ENCODE measurements at regions not wholly inside any gene's neighbourhood (a gene's known extent, or its start where the extent isn't known, plus 50 kb on each side); places are given as distances from the start of the nearest gene placed in this dataset.
"Not testable (repeated sequence)": the region's sequence is repeated elsewhere in the genome, so short reads cannot be mapped to it uniquely, and the experiment has no call there.

DNA sequence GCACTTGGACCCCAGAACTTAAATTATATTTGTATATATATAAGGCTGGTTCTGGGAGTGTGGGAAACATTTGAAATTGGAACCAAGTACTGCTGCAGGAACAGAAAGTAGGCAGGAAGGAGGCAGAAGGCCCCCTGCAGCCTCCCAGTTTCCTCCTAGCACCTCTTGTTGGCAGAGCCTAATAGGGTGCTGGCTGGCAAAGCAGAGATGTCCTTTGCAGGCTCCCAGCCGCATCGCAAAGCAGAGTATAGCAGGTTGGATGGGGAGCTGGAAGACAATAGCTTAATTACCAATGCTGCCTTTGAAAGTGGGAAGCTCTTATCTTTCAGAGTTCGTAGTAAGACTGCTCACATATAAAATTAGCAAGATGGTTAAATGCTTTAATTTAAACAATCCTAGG is 370.8 kb upstream of the C11orf87 start:
- Histone ChIP-seq H3K27ac (ENCODE audit: low read depth, low read length) (no peak overlapping the region), H3K27me3 (ENCODE audit: control insufficient read depth, insufficient read depth, low read length) (no peaks in the 10 kb centered on the region), H3K9me3 (ENCODE audit: control insufficient read depth, insufficient read depth, low read length) (no peaks in the 10 kb centered on the region), H3K4me3 (ENCODE audit: low read depth, low read length) (no peak overlapping the region)
- CTCF ChIA-PET = no interaction called here
- no peak for DNase-seq (ENCODE audit: low read depth, low spot score)
- no peak for TF ChIP-seq CTCF (IDR thresholded peaks at IDR 0.05; ENCODE audit: low read depth, low read length)
- POLR2A ChIA-PET = no interaction called here

DNA sequence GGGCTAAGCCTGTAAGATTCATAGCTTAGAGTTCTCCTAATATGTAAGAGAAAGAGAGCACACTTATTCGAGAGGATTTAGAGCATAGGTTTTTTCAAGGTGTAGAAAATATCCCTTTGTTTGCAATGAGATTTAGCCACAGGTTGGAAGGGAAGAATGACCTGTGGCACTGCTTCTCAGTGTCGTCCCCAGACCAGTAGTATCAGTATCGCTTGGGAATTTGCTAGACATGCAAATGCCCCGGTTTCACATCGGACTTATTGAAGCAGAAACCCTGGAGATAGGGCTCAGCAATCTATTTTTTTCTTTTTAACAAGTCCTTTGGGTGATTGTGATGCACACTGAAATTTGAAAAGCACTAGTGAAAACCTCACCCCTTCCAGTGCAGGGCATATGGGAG is 362.6 kb upstream of the C11orf87 start:
- CTCF ChIA-PET = no interaction called here
- no peak for DNase-seq (ENCODE audit: low read depth, low spot score)
- POLR2A ChIA-PET = no interaction called here
- Histone ChIP-seq H3K4me3 (ENCODE audit: low read depth, low read length) (no peak overlapping the region), H3K27me3 (ENCODE audit: control insufficient read depth, insufficient read depth, low read length) (no peaks in the 10 kb centered on the region), H3K9me3 (ENCODE audit: control insufficient read depth, insufficient read depth, low read length) (no peaks in the 10 kb centered on the region), H3K27ac (ENCODE audit: low read depth, low read length) (no peak overlapping the region)
- no peak for TF ChIP-seq CTCF (IDR thresholded peaks at IDR 0.05; ENCODE audit: low read depth, low read length)

- no peak for DNase-seq (ENCODE audit: low read depth, low spot score)
- ChIA-PET POLR2A (no interaction called here), CTCF (no interaction called here)
- TF ChIP-seq CTCF (IDR thresholded peaks at IDR 0.05; ENCODE audit: low read depth, low read length) = no peak
- no peak overlapping the region for H3K4me3 ChIP-seq (ENCODE audit: low read depth, low read length)
- H3K9me3 ChIP-seq (ENCODE audit: control insufficient read depth, insufficient read depth, low read length) = no peaks in the 10 kb centered on the region
- H3K27ac ChIP-seq (ENCODE audit: low read depth, low read length) = no peak overlapping the region
- no peaks in the 10 kb centered on the region for H3K27me3 ChIP-seq (ENCODE audit: control insufficient read depth, insufficient read depth, low read length)
Measured at GRCh38 chr11:109061394-109061793, 360.6 kb upstream of the C11orf87 start.

GRCh38 chr11:109062445-109062844 is 359.5 kb upstream of the C11orf87 start:
- POLR2A ChIA-PET = no interaction called here

DNA sequence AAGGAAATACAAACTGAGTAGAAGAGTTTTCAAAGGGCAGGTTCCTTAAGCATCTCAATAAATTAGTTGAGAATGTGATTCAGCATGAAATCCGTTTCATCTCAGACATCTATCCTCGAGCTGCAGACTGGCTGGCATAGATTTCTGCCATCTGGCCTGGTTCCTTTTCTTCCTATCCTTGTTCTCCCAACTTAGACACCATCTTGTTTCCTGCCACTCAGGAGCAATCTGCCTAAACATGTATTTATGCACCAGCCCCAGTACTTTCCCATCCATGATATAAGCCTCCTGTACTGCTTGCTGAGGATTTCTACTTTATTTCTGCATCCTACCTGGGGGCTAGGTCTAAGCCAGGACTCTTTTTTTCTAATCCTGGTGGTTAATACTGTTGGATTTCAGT is 359.1 kb upstream of the C11orf87 start:
- H3K27ac ChIP-seq (ENCODE audit: low read depth, low read length) = no peak overlapping the region
- H3K27me3 ChIP-seq (ENCODE audit: control insufficient read depth, insufficient read depth, low read length) = no peaks in the 10 kb centered on the region
- ChIA-PET CTCF (no interaction called here), POLR2A (no interaction called here)
- H3K9me3 ChIP-seq (ENCODE audit: control insufficient read depth, insufficient read depth, low read length) = no peaks in the 10 kb centered on the region
- TF ChIP-seq CTCF (IDR thresholded peaks at IDR 0.05; ENCODE audit: low read depth, low read length) = no peak
- DNase-seq (ENCODE audit: low read depth, low spot score) = no peak
- H3K4me3 ChIP-seq (ENCODE audit: low read depth, low read length) = no peak overlapping the region

More at GRCh38 chr11:109062445-109062844, 359.5 kb upstream of the C11orf87 start:
- H3K9me3 ChIP-seq (ENCODE audit: control insufficient read depth, insufficient read depth, low read length) = no peaks in the 10 kb centered on the region
- no peak for DNase-seq (ENCODE audit: low read depth, low spot score)
- no peak for TF ChIP-seq CTCF (IDR thresholded peaks at IDR 0.05; ENCODE audit: low read depth, low read length)
- CTCF ChIA-PET = no interaction called here
- H3K27ac ChIP-seq (ENCODE audit: low read depth, low read length) = no peak overlapping the region
- no peak overlapping the region for H3K4me3 ChIP-seq (ENCODE audit: low read depth, low read length)
- H3K27me3 ChIP-seq (ENCODE audit: control insufficient read depth, insufficient read depth, low read length) = no peaks in the 10 kb centered on the region

GRCh38 chr11:109064618-109065311 is 357.2 kb upstream of the C11orf87 start:
- H3K4me3 ChIP-seq (ENCODE audit: low read depth, low read length); DNase-seq (ENCODE audit: low read depth, low spot score); H3K27me3 ChIP-seq (ENCODE audit: control insufficient read depth, insufficient read depth, low read length); H3K9me3 ChIP-seq (ENCODE audit: control insufficient read depth, insufficient read depth, low read length); CTCF ChIA-PET; H3K27ac ChIP-seq (ENCODE audit: low read depth, low read length): not testable (repeated sequence)
- POLR2A ChIA-PET = interaction anchor here (0.6 kb wide), 1 partner anchor 13 kb away, joined by 5 read pairs; no protein-coding TSS in a partner anchor
